MM.1S (cell line): ENCODE measurements at regions not wholly inside any gene's neighbourhood (a gene's known extent, or its start where the extent isn't known, plus 50 kb on each side); places are given as distances from the start of the nearest gene placed in this dataset.

Source experiments
- CTCF ChIP-seq: fragments of 300-600 bp; sonication (generic); IDR thresholded peaks from 2 replicates; pipeline ENCODE4 v1.5.1; 2016; ENCODE audit warnings: antibody characterized with exemption, low read length, mixed read lengths
- EZH2 ChIP-seq: fragments of 300-600 bp; sonication (generic); optimal IDR thresholded peaks from 2 replicates; pipeline ENCODE3; 2017; ENCODE audit warnings: low read depth, mild to moderate bottlenecking, antibody characterized with exemption, low read length, mixed read lengths
- EZH2phosphoT487 ChIP-seq: fragments of 300-600 bp; sonication (generic); IDR thresholded peaks from 2 replicates; pipeline ENCODE4 v1.6.1; 2018; ENCODE audit warnings: antibody characterized with exemption, low read length

DNA sequence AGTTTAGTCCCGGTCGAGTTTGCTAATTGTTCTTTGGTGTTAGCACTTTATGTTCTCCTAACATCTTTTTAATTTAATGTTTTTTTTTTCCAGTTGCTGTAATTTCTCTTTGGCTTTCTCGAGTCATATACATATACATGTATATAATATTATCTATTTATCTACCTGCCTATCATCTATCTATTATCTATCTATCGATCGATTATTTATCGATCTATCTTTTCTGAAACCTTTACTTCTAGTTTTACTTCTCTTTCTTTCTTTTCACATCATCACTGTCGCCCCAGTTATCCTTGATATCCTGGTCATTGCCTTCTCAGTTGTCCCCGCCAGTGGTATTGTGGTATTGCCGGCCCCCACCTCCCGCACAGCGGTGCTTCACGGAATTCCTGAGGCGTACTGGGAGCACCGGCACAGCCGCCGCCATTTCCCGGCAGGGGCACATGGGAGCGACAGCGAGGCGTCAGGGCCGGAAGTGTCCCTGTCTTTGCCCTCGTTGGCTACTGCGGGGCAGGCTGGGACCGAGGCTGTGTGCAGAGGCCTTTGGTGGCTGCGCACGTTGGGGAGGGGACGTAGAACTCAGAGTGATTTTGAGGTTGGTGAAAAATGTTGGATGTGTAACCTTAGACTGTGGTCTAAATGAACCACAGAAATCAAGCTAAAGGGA lies 101.1 kb downstream of the NUF2 start:
- no peak for TF ChIP-seq CTCF
- TF ChIP-seq EZH2, result no peak
- no peak for TF ChIP-seq EZH2phosphoT487
